SK-MEL-5 (cell line): ENCODE measurements at regions not wholly inside any gene's neighbourhood (a gene's known extent, or its start where the extent isn't known, plus 50 kb on each side); places are given as distances from the start of the nearest gene placed in this dataset.
"Not testable (repeated sequence)": the region's sequence is repeated elsewhere in the genome, so short reads cannot be mapped to it uniquely, and the experiment has no call there.

Experiments used
- DNase-seq: peaks from one replicate; pipeline ENCODE4 v3.0.0-alpha.2; 2016; ENCODE audit warnings: low read depth, low spot score
- in situ Hi-C: cut with HindIII; loops from 2 replicates; pipeline ENCODE4 v1.10.0; 2016; ENCODE audit warnings: low sequenced_read_pairs, high pct_unique_total_duplicates, low pct_unique_long_range_greater_than_20kb

- in situ Hi-C loops = no loop called here
- DNase-seq = no peak
Observed at GRCh38 chr3:26763723-26764122, 141.2 kb downstream of the LRRC3B start.

GRCh38 chr3:26766031-26766430 is 143.5 kb downstream of the LRRC3B start:
- in situ Hi-C loops = no loop called here
- DNase-seq = no peak

DNA sequence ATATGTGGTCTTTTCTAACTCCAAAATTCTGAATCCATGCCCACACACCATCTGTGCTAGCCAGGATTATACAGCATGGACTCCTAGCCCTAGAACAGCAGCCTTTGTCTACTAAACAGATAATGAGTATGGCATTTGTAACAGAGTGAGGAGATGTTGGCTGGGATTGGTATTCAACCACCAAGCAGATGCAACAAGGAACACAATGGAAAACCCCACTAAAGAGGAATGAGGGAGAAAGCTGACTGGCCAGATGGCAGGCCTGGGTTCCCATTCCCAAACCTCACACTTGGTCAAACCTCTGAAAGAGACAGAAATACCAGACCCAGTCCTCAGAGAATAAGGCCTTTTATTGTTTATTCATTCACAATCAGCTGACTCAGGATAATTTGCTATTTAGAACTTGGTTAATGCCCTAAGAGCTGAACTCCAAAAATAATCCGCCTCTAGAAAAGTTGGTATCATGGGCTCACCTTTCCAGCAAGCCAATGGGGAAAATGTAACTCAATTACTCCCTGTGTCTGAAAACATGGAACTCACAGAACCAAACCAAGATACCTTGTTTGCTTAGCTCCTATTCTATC is 145.6 kb downstream of the LRRC3B start:
- in situ Hi-C loops = no loop called here
- DNase-seq = no peak

DNA sequence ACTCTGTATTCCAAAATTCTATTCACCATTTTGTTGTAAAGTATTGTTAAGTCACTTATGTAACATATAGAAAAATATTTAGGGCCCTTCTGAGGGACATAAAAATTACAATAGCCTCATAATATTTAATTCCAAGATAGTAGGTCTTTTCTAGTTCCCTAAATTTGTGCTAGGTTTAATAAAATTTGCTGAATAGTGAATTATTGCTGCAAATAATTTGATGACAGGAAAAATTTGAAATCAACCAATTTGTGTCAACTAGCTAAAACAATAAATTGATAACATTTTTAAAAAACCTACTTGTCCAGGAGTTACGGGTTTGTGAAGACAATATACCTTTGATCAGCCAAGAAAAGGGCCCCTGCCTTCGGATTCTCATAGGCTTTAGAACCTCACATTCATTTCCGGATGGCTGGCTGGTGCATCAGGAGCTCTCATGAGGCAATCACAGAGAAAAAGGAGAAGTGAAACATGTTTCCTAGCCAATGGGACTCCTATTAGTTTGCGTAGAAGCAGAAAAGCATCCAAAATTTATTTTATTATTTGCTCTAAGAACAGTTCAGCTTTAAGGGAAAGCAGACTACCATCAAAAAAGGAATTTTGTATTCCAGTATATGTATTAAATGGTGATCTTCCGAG is 177.2 kb downstream of the LRRC3B start:
- no peak for DNase-seq
- in situ Hi-C loops = no loop called here

GRCh38 chr3:26807272-26807671 is 184.7 kb downstream of the LRRC3B start:
- DNase-seq = no peak
- in situ Hi-C loops = no loop called here

- in situ Hi-C loops = no loop called here
- DNase-seq = no peak
Observed at GRCh38 chr3:26825454-26825853, 202.9 kb downstream of the LRRC3B start.

- no peak for DNase-seq
- in situ Hi-C loops = no loop called here
Observed at GRCh38 chr3:26827169-26827568, 204.6 kb downstream of the LRRC3B start.

DNA sequence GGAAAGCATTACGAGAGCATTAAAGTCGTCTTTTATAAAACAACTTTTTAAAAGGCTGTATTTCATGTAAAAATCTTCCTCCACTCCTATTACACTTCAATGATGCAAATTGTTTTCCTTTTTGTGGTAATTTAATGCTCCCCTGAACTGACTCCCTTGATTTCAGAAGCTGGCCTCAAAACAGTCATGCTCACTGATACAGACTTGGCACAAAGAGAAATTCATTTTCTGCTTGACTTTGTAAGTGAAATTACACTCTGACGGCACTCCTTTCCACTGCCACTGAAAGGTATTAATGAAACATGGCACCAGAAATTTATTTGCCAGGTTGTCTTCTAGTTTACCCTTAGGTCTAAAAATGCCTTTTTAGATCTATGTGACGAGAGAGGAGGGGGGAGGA is 215.5 kb downstream of the LRRC3B start:
- in situ Hi-C loops = no loop called here
- no peak for DNase-seq

GRCh38 chr3:26839001-26839400 is 216.4 kb downstream of the LRRC3B start:
- in situ Hi-C loops = no loop called here

DNA sequence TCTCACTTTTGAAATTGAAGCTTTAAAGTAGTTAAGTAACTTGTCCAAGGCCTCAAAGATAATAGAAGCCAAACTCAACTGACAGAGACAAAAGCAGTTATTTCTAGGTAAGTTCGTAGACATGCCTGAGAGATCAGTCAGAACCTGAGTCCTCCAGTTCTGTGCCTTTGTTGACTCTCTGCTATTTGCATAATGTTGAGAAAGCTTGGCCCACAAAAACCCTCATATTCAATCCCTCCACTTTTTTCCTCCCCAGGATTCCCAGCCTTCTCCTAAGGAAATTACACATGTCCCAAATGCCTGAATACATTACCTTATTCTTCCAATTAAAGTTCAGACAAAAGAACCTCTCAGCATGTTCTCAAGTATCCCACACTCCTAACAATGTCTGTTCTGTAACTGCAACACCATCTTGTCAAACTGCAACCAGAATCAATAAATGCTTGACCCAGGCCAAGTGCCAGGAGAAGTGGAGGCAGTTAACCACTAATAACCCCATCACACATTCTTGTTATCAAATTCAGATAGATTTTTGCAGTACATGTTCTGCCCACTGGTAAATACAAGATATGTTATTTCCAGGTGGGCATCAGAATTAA is 217.8 kb downstream of the LRRC3B start:
- DNase-seq = peak; percentile 35
- in situ Hi-C loops = no loop called here

More at GRCh38 chr3:26839001-26839400, 216.4 kb downstream of the LRRC3B start:
- DNase-seq = no peak

DNA sequence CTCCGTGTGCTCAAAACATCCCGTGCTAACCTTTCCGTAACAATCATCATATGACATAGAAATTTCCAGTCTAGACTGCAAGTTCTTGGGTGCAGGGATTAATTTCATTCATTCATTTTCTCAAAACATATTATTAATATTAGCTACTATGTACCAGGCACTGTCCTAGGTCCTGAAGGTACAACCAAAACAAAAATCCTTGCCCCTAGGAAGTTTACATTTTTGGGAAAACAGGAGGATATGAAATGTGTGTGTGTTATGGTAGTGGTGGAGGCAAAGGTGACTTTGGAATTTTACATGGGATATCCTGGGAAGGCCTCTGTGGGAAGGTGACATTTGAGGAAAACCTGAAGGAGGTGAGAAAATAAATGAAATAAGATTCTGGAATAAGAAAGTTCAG is 222.6 kb downstream of the LRRC3B start:
- in situ Hi-C loops = no loop called here
- DNase-seq = no peak

DNA sequence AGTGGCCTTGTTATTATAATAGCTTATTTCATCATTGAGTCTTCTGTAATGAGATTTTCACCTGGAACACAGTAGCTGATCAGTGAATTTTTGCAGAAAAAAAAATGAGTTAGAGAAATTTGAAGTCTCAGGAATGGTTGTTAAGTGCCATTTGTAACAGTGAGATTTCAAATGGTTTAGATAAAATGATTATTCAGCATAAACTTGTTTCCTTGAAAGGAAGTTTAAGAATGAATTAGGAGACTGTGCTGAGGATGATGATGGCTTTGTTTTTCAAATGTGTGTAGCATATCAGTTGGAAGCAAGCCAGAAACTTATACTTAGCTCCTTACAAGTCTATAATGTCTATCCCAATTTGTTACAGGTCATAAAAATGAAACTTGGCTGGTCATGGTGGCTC is 225.1 kb downstream of the LRRC3B start:
- in situ Hi-C loops = no loop called here
- no peak for DNase-seq

GRCh38 chr3:26894443-26894842 is 271.9 kb downstream of the LRRC3B start:
- no peak for DNase-seq
- in situ Hi-C loops = no loop called here

- in situ Hi-C loops = no loop called here
- no peak for DNase-seq
Observed at GRCh38 chr3:26915208-26915607, 292.6 kb downstream of the LRRC3B start.

DNA sequence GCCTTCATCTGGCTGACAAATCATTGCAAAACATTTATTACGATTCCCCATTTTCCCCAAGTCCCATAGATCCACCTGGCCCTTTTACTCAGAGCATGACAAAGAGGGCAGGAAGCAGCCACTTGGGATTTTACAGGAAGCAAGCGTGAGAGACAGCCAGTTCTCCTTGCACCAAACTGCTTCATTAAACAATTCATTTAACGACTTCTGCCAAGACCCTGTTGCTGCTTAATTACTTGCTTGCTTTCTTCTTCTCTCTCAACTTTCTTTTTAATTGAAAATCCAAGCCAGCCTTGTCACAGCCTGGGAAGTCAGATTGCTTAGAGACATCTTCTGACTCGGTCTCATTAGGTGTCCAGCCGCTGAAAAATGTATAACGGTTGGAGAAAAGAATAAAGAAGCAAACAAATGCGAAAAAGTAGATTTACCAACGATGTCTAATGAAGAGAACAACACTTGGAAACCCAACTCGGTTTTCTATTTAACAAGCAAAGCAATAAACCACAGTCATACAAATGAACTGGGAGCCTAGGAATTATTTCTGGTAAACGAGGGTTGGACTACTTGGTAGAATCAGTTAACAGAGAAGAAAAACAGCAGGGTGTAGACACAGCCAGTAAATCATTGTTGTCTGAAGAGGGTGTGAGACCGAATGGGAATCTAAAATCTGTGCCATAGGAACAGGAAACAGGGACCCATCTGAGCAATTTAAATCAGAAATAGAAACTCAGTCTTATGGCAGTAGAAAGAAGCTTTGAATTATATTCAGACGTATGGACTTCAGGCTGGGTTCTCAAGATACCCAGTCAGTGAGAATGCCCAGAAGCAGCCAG is 298.3 kb downstream of the LRRC3B start:
- in situ Hi-C loops = no loop called here
- DNase-seq = no peak

DNA sequence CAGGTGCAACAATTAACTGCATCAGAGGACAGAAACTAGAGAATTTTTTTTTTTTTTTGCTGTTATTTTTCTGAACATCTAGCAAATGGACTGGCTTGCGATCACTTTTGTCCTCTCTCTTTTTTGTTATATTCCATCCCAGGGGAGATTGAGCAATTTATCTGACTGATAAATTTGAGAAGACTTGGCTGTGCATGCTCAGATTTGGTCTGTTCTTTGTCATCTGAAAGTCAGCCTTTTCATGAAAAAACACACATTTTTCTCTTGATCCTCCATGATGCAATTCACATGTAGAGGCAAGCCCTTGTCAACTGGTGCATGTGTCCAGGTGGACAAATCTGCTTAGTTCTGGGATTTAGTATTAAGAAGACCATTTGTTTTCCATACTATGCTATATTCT is 309.3 kb downstream of the LRRC3B start:
- in situ Hi-C loops = no loop called here
- DNase-seq = no peak

GRCh38 chr3:26932752-26933151 is 310.2 kb downstream of the LRRC3B start:
- in situ Hi-C loops = no loop called here
- DNase-seq = no peak

DNA sequence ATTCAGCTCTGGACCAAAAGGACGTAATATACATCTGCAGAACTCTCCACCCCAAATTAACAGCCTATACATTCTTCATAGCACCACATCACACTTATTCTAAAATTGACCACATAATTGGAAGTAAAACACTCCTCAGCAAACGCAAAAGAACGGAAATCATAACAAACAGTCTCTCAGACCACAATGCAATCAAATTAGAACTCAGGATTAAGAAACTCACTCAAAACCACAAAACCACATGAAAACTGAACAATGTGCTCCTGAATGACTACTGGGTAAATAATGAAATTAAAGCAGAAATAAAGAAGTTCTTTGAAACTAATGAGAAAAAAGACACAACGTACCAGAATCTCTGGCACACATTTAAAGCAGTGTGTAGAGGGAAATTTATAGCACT is 322.9 kb downstream of the LRRC3B start:
- in situ Hi-C loops, DNase-seq: not testable (repeated sequence)
